ENCODE measurements at regions not wholly inside any gene's neighbourhood (a gene's known extent, or its start where the extent isn't known, plus 50 kb on each side); places are given as distances from the start of the nearest gene placed in this dataset.
A peak's percentile ranks its signal among the peaks of the same experiment; 100 is the strongest.

- H4K91ac ChIP-seq (ENCODE audit: low read length), result no peak overlapping the region
- no peak overlapping the region for H3K27ac ChIP-seq (ENCODE audit: low read length, poor library complexity, severe bottlenecking)
- no peak overlapping the region for H3K9ac ChIP-seq (ENCODE audit: low read length)
- peaks cover 0 to 22% of the 10 kb centered on the region in 2 experiments for H3K27me3 ChIP-seq (ENCODE audit: control insufficient read depth in 1 of 2, insufficient read depth in 1 of 2, low read length in 2 of 2)
- no peaks in the 10 kb centered on the region for H3K4me1 ChIP-seq (ENCODE audit: control insufficient read depth, insufficient read depth, low read depth, low read length)
- H3K36me3 ChIP-seq (ENCODE audit: control insufficient read depth in 1 of 2, insufficient read depth in 2 of 2, low read depth in 1 of 2, low read length in 2 of 2), result no peaks in the 10 kb centered on the region
- no peak overlapping the region for H2BK5ac ChIP-seq (ENCODE audit: low read depth, low read length, poor library complexity, severe bottlenecking)
- no peak overlapping the region for H2BK12ac ChIP-seq (ENCODE audit: low read length in 2 of 2)
- DNase-seq, result no peak
- H2AK5ac ChIP-seq (ENCODE audit: low read length, severe bottlenecking), result no peak overlapping the region
- H3K14ac ChIP-seq (ENCODE audit: low read length in 2 of 2), result no peak overlapping the region
- no peak overlapping the region for H2AFZ ChIP-seq (ENCODE audit: low read depth, low read length)
- H3K4me2 ChIP-seq (ENCODE audit: low read length, poor library complexity, severe bottlenecking), result no peak overlapping the region
- no peak overlapping the region for H2BK15ac ChIP-seq (ENCODE audit: low read depth, poor library complexity, severe bottlenecking)
- H3K79me1 ChIP-seq (replicated peaks; ENCODE audit: low read length, poor library complexity, severe bottlenecking), result no peaks in the 10 kb centered on the region
- WGBS, result 80% methylated on average over 5 of the region's 7 CpGs
- H3K4ac ChIP-seq (ENCODE audit: low read depth in 1 of 2, low read length in 2 of 2), result no peak overlapping the region
- H3K18ac ChIP-seq (ENCODE audit: low read depth in 1 of 2, low read length in 2 of 2), result no peak overlapping the region
- H4K8ac ChIP-seq (ENCODE audit: low read length), result no peak overlapping the region
- no peak overlapping the region for H3K23ac ChIP-seq (ENCODE audit: low read length in 2 of 2)
- H3K9me3 ChIP-seq (ENCODE audit: control insufficient read depth, low read length), result no peaks in the 10 kb centered on the region
- no peak overlapping the region for H2BK120ac ChIP-seq (ENCODE audit: low read depth, low read length)
- no peak overlapping the region for H3K4me3 ChIP-seq (ENCODE audit: insufficient read depth in 1 of 2, low read depth in 1 of 2, low read length in 2 of 2)
Measured at GRCh38 chr6:16976385-16977183, 125.3 kb upstream of the STMND1 start.

DNA sequence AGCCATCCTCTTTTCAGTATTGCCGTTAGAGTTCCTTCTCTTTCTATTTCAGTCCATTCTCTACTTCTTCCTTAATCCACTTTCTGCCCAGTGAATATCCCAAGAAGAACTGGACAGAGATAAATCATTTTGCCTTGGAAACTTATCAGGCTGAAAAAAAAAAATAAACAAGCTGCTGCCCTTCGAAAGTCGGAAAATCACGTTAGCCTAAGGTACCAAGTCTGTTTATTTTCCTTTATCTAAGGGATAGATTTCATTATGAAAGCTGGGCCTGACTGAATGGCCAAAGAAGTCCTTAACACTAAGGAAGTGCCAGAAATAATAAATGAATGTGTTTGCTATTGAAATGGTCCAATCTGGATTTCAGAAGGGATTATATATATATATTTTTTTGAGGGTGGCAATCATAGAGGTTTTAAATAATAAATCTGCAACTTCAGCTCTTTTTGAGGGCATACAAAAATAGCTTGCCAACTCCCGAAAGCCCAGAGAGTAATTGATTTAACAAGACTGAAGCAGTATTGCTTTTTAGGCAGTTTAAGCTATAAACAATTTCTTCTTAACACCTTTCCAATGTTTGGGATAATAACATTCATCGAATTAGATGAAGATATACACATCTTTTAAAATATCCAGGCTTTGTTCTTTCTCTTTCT lies 127.0 kb upstream of the STMND1 start:
- Histone ChIP-seq H4K91ac (ENCODE audit: low read length) (no peak overlapping the region), H3K9ac (ENCODE audit: low read length) (no peak overlapping the region), H3K36me3 (ENCODE audit: control insufficient read depth in 1 of 2, insufficient read depth in 2 of 2, low read depth in 1 of 2, low read length in 2 of 2) (no peaks in the 10 kb centered on the region), H2BK15ac (ENCODE audit: low read depth, poor library complexity, severe bottlenecking) (no peak overlapping the region), H2AFZ (ENCODE audit: low read depth, low read length) (no peak overlapping the region), H3K23ac (ENCODE audit: low read length in 2 of 2) (no peak overlapping the region), H2BK5ac (ENCODE audit: low read depth, low read length, poor library complexity, severe bottlenecking) (no peak overlapping the region), H4K8ac (ENCODE audit: low read length) (no peak overlapping the region), H2BK12ac (ENCODE audit: low read length in 2 of 2) (no peak overlapping the region), H3K14ac (ENCODE audit: low read length in 2 of 2) (no peak overlapping the region), H3K18ac (ENCODE audit: low read depth in 1 of 2, low read length in 2 of 2) (no peak overlapping the region), H3K27me3 (ENCODE audit: control insufficient read depth in 1 of 2, insufficient read depth in 1 of 2, low read length in 2 of 2) (peaks cover 0 to 18% of the 10 kb centered on the region in 2 experiments), H3K27ac (ENCODE audit: low read length, poor library complexity, severe bottlenecking) (no peak overlapping the region), H3K4ac (ENCODE audit: low read depth in 1 of 2, low read length in 2 of 2) (no peak overlapping the region), H3K4me1 (ENCODE audit: control insufficient read depth, insufficient read depth, low read depth, low read length) (no peaks in the 10 kb centered on the region), H2BK120ac (ENCODE audit: low read depth, low read length) (no peak overlapping the region), H3K4me3 (ENCODE audit: insufficient read depth in 1 of 2, low read depth in 1 of 2, low read length in 2 of 2) (no peak overlapping the region), H2AK5ac (ENCODE audit: low read length, severe bottlenecking) (no peak overlapping the region), H3K79me1 (replicated peaks; ENCODE audit: low read length, poor library complexity, severe bottlenecking) (no peaks in the 10 kb centered on the region), H3K4me2 (ENCODE audit: low read length, poor library complexity, severe bottlenecking) (no peak overlapping the region), H3K9me3 (ENCODE audit: control insufficient read depth, low read length) (no peaks in the 10 kb centered on the region)
- no peak for DNase-seq
- WGBS, result 67% methylated on average over 4 of the region's 6 CpGs

DNA sequence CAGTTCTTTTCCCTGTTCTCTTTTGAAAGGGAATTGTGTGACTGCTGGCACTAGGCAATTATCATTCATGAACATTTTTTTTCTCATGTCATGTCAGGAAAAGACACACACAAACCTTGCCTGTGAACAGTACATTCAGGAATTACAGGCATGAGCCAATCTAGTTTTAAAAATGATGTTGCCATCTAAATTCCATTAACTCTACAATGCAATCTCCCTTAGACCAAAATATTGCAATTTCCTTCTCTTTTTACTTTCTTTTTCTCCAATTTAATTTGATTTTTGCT lies 127.5 kb upstream of the STMND1 start:
- no peak overlapping the region for H3K27ac ChIP-seq (ENCODE audit: low read length, poor library complexity, severe bottlenecking)
- no peak overlapping the region for H3K4ac ChIP-seq (ENCODE audit: low read depth in 1 of 2, low read length in 2 of 2)
- no peak overlapping the region for H3K4me2 ChIP-seq (ENCODE audit: low read length, poor library complexity, severe bottlenecking)
- no peak overlapping the region for H4K8ac ChIP-seq (ENCODE audit: low read length)
- H3K36me3 ChIP-seq (ENCODE audit: control insufficient read depth in 1 of 2, insufficient read depth in 2 of 2, low read depth in 1 of 2, low read length in 2 of 2), result no peaks in the 10 kb centered on the region
- H2AK5ac ChIP-seq (ENCODE audit: low read length, severe bottlenecking), result no peak overlapping the region
- no peak overlapping the region for H3K4me3 ChIP-seq (ENCODE audit: insufficient read depth in 1 of 2, low read depth in 1 of 2, low read length in 2 of 2)
- H2AFZ ChIP-seq (ENCODE audit: low read depth, low read length), result no peak overlapping the region
- no peaks in the 10 kb centered on the region for H3K79me1 ChIP-seq (replicated peaks; ENCODE audit: low read length, poor library complexity, severe bottlenecking)
- H4K91ac ChIP-seq (ENCODE audit: low read length), result no peak overlapping the region
- no peak overlapping the region for H3K23ac ChIP-seq (ENCODE audit: low read length in 2 of 2)
- no peak overlapping the region for H3K9ac ChIP-seq (ENCODE audit: low read length)
- peak overlapping the region in 1 of 2 experiments; percentile 24 for H2BK12ac ChIP-seq (ENCODE audit: low read length in 2 of 2)
- no peaks in the 10 kb centered on the region for H3K4me1 ChIP-seq (ENCODE audit: control insufficient read depth, insufficient read depth, low read depth, low read length)
- H3K27me3 ChIP-seq (ENCODE audit: control insufficient read depth in 1 of 2, insufficient read depth in 1 of 2, low read length in 2 of 2), result peaks cover 0 to 15% of the 10 kb centered on the region in 2 experiments
- H2BK120ac ChIP-seq (ENCODE audit: low read depth, low read length), result no peak overlapping the region
- no peak for DNase-seq
- no peak overlapping the region for H2BK15ac ChIP-seq (ENCODE audit: low read depth, poor library complexity, severe bottlenecking)
- H3K14ac ChIP-seq (ENCODE audit: low read length in 2 of 2), result no peak overlapping the region
- no peaks in the 10 kb centered on the region for H3K9me3 ChIP-seq (ENCODE audit: control insufficient read depth, low read length)
- no peak overlapping the region for H2BK5ac ChIP-seq (ENCODE audit: low read depth, low read length, poor library complexity, severe bottlenecking)
- no peak overlapping the region for H3K18ac ChIP-seq (ENCODE audit: low read depth in 1 of 2, low read length in 2 of 2)

- H3K79me1 ChIP-seq (replicated peaks; ENCODE audit: low read length, poor library complexity, severe bottlenecking), result no peaks in the 10 kb centered on the region
- H2BK5ac ChIP-seq (ENCODE audit: low read depth, low read length, poor library complexity, severe bottlenecking), result no peak overlapping the region
- H3K9me3 ChIP-seq (ENCODE audit: control insufficient read depth, low read length), result no peaks in the 10 kb centered on the region
- H3K36me3 ChIP-seq (ENCODE audit: control insufficient read depth in 1 of 2, insufficient read depth in 2 of 2, low read depth in 1 of 2, low read length in 2 of 2), result no peaks in the 10 kb centered on the region
- no peak overlapping the region for H3K18ac ChIP-seq (ENCODE audit: low read depth in 1 of 2, low read length in 2 of 2)
- H3K14ac ChIP-seq (ENCODE audit: low read length in 2 of 2), result no peak overlapping the region
- H3K27me3 ChIP-seq (ENCODE audit: control insufficient read depth in 1 of 2, insufficient read depth in 1 of 2, low read length in 2 of 2), result peaks cover 0 to 15% of the 10 kb centered on the region in 2 experiments
- DNase-seq, result no peak
- no peak overlapping the region for H3K4me2 ChIP-seq (ENCODE audit: low read length, poor library complexity, severe bottlenecking)
- H2BK15ac ChIP-seq (ENCODE audit: low read depth, poor library complexity, severe bottlenecking), result no peak overlapping the region
- H2AFZ ChIP-seq (ENCODE audit: low read depth, low read length), result no peak overlapping the region
- H3K4ac ChIP-seq (ENCODE audit: low read depth in 1 of 2, low read length in 2 of 2), result no peak overlapping the region
- H3K9ac ChIP-seq (ENCODE audit: low read length), result no peak overlapping the region
- no peak overlapping the region for H3K27ac ChIP-seq (ENCODE audit: low read length, poor library complexity, severe bottlenecking)
- H2BK12ac ChIP-seq (ENCODE audit: low read length in 2 of 2), result peak overlapping the region in 1 of 2 experiments; percentile 24
- H3K4me3 ChIP-seq (ENCODE audit: insufficient read depth in 1 of 2, low read depth in 1 of 2, low read length in 2 of 2), result no peak overlapping the region
- WGBS, result 75% methylated on average over 11 of the region's 12 CpGs
- H3K4me1 ChIP-seq (ENCODE audit: control insufficient read depth, insufficient read depth, low read depth, low read length), result no peaks in the 10 kb centered on the region
- H3K23ac ChIP-seq (ENCODE audit: low read length in 2 of 2), result no peak overlapping the region
- H4K91ac ChIP-seq (ENCODE audit: low read length), result no peak overlapping the region
- H4K8ac ChIP-seq (ENCODE audit: low read length), result no peak overlapping the region
- no peak overlapping the region for H2BK120ac ChIP-seq (ENCODE audit: low read depth, low read length)
- no peak overlapping the region for H2AK5ac ChIP-seq (ENCODE audit: low read length, severe bottlenecking)
Measured at GRCh38 chr6:16973545-16974386, 128.1 kb upstream of the STMND1 start.

Measured in mesenchymal stem cell (in vitro differentiated cells and primary cell).